ENCODE measurements at regions not wholly inside any gene's neighbourhood (a gene's known extent, or its start where the extent isn't known, plus 50 kb on each side); places are given as distances from the start of the nearest gene placed in this dataset.
"Not testable (repeated sequence)": the region's sequence is repeated elsewhere in the genome, so short reads cannot be mapped to it uniquely, and the experiment has no call there.

DNA sequence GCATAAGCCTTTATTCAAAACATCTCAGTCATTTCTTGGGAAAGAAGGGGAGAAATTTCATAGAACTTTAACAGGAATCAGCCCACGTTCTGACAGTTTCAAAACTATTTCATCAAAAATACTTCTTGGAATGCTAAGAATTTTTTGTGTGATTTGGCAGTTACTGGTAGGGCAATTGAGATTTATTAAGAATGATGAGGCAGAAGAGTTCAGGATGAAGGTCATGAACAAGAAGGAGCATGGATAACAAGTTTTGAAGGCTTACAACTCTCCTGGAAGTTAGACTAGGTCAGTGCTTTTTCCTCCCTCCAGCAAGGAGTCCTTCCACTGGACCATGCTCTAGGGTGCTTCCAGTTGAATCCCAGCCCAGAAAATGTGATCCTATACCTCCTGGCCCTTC is 569.9 kb downstream of the ANKRD7 start:
- DNase-seq (ENCODE audit: low read depth): no peak

DNA sequence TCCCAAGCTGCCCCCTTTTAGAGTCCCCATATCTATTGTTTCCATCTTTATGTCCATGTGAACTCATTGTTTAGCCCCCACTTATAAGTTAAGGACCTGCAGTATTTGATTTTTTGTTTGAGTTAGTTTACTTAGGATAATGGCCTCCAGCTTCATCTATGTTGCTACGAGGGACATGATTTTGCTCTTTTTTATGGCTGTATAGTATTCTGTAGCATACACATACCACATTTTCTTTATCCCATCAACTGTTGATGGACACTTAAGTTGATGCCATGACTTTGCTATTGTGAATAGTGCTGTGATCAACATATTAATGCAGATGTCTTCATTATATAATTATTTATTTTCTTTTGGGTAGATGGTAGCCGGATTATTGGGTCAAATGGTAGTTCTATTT is 576.9 kb downstream of the ANKRD7 start:
- DNase-seq (ENCODE audit: low read depth): no peak

DNA sequence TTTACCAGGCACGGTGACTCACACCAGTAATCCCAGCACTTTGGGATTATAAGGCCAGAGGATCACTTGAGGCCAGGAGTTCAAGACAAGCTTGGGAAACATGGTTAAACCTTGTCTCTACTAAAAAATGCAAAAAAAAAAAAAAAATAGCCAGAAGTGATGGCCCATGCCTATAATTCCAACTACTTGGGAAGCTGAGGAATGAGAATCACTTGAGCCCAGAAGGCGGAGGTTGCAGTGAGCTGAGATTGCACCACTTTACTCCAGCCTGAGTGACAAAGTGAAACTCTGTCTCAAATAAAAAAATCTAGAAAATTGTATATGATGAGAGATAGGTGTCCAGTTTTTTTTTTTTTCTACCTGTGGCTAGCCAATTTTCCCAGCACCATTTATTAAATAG is 578.2 kb downstream of the ANKRD7 start:
- no peak for DNase-seq (ENCODE audit: low read depth)

- no peak for DNase-seq (ENCODE audit: low read depth)
These were observed 601.7 kb downstream of the ANKRD7 start for GRCh38 chr7:118826246-118826645.

- no peak for DNase-seq (ENCODE audit: low read depth)
These were observed 612.4 kb downstream of the ANKRD7 start for GRCh38 chr7:118836933-118837332.

DNA sequence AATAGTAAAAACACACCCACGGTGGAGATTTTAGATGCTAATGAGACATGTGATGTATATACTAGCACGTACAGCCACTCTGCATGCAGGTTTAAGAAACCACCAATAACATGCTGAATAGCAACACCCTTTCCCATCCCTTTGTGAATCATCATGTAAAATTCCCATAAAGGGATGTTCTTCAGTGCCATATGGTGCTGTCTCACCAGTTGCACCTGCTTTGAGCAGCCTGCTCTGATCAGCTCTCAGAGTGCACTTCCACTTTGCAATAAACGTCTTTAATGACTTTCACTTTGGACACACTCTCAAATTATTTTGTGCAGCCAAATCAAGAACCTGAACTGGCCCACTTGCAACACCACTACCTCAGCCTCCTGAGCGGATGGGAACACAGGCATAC is 615.0 kb downstream of the ANKRD7 start:
- no peak for DNase-seq (ENCODE audit: low read depth)

DNA sequence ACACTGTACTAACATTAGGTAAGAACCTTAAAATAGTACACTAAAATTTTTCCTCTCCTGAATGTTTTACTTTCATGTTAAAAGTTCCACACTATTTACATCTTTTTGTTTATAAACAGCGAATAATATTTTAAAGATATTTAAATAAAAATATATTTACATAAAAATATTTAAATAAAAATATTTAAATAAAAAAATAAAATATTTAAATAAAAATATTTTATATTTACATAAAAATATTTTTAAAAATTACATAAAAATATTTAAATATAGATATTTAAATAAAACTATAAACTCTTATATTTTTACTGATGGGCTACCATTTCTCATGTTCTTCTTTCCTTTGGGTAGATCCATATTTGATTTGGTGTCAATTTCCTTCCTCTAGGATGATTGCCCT is 619.0 kb downstream of the ANKRD7 start:
- DNase-seq (ENCODE audit: low read depth): no peak

DNA sequence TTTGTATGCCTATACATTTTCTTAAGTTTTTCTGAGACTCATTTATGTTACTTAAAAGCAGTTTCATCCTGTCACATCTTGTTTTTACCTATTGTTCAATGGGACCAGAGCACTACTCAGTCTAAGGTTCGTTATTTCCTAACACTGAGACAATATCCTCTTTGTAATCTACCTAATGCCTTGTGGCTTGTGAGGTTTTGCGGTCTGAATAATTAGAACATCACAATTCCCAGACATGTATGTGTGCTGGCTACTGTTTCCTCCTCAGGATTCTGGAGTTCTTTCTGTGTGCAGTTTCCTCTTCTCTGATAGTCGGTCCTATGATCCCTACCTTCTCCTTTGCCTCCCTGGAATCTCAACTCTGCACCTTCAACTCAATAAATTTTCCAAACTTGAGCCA is 620.2 kb downstream of the ANKRD7 start:
- no peak for DNase-seq (ENCODE audit: low read depth)

DNA sequence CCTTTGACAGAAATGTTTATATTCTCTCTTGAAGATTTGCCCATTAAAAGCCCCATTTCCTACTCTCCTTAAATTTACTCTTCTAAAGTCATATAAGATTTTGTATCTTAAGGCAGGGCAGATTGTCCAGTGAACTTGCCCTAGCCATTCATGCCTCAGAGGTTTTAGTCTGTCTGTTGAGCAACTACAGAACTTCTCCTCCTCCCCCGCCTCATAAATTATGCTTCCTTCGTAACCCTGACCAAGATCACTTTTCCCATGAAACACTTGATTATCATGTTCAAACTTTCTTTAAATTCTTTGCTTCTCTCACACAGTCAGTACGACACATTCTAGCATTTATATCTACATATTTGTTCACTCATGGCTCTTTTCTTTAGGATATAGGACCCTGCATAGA is 621.3 kb downstream of the ANKRD7 start:
- no peak for DNase-seq (ENCODE audit: low read depth)

DNA sequence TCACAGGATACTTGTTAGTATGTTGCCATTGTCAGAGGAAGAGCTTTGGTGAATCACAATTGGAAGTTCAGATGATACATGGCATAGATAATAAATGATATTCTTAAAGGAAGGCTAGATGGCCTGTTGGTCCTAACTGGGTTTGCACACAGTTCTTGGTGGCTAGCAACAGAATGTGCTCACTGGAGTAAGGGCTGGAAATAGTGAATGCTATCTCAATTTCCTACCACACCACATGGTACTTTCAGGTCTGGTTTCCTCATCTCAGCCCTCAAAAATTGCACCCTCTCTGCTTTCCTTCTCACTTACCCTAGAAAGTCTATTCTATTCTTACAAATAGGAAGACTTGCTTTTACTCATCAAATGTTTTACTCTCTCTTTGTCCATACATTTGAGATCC is 622.5 kb downstream of the ANKRD7 start:
- DNase-seq (ENCODE audit: low read depth): no peak

DNA sequence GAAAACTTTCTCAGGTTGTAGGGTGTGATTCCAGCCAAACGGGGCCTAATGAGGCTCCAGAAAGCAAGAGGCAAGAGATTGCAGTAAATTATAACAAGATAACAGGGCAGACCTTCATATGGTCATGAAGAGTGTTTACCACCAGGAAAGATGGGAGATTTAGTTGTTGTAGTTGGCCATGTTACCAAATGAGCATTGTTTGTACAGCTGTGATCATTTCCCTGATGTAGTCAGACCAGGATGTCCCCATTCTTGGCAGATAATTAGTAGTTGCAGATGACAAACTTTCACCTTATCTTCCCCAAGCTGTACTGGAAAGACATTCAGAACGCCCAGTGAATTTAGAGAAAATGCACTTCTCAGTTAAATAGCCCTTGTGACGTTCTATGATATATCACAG is 630.8 kb downstream of the ANKRD7 start:
- no peak for DNase-seq (ENCODE audit: low read depth)

- DNase-seq (ENCODE audit: low read depth): no peak
These were observed 634.2 kb downstream of the ANKRD7 start for GRCh38 chr7:118858651-118859149.

- no peak for DNase-seq (ENCODE audit: low read depth)
These were observed 637.1 kb downstream of the ANKRD7 start for GRCh38 chr7:118861581-118861980.

DNA sequence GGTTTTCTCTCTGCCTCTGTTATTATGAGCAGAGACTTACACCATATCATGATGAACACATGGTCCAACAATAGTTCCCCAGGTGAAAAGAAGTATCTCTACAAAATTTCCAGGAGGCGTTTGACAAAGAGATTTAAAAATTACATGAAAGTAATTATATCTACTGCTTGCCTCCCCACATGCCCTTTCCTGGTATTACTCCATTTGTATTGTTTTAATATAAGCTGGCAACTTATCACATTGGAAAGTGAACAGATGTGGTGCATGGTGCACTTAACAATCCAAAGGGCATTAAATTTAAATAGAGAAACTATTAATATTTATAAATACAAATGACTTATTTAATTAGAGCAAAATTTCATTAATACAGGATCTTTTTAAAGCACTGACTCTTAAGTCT is 638.2 kb downstream of the ANKRD7 start:
- no peak for DNase-seq (ENCODE audit: low read depth)

DNA sequence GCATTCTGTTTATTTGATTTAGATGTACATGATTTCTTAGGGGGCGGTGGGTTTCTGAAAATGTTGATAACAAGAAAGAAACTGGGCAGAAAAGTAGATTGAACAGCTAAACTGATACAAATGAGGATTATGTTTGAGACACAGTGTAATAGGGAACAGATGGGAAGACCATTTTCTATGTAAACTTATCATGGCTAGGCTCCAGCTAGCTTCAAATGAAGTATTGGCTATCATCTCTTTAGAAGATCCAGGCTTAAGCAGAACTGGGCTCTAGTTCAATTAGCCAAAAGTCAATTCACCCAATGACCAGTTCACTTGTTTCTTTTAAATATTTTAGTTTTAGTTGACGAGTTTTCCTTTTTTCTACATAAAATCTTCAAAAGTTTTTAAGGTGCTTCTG is 639.5 kb downstream of the ANKRD7 start:
- DNase-seq (ENCODE audit: low read depth): no peak

GRCh38 chr7:118867860-118868259 is 643.4 kb downstream of the ANKRD7 start:
- DNase-seq (ENCODE audit: low read depth): no peak

DNA sequence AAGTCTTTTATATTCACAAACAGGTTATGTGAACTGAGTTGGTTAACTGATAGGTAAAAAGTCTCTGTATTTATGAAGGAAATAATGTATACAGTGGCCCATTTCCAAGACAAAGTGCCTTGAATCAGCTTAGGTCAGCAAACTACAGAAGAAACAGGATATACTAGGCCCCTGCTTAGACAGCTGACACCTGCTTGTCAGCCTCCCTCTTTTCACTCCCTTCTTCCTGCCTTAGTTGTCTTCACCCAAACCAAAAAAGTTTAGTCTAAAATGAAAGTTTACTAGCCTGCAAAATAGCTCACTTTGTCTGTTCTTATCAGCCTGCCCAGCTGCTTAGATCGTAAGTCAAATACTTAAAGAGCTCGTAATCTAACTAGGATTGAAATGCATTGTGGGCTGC is 644.6 kb downstream of the ANKRD7 start:
- not testable (repeated sequence) for DNase-seq (ENCODE audit: low read depth)

DNA sequence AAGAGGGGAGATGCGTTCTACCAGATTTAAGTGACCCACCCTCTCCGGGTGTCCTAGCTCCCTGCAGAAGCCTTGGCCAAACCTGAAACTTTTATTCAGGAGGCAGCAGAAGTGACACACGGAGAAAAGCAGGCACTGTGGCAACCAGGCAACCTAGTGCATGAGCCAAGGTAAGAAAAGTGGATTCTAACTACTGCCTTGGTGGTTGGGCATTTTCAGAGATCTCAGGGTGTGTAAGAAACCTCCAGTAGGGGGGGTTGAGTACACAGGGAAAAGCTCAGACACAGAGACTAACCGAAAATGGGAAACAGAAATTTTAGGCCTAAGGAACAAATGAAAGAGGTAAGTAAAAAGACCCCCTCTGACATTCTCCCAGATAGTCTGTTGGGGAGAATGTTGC is 645.7 kb downstream of the ANKRD7 start:
- DNase-seq (ENCODE audit: low read depth): no peak

DNA sequence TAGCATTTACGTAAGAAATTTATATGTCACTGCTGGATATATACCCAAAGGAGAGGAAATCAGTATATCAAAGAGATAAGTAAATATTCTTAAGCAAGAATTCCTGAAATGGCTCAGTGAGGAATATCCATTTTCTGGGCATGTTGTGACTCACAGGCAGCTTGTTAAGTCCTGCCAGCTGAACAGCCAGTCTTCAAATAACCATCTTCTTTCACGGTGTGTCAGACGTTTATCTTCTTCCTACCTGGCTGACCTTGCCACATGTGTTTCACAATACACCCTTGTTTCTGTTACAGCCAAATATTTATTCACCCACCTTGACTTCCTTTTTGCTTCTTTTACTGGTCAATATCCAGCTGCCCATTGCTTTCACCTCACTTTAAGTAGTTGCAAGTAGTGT is 648.1 kb downstream of the ANKRD7 start:
- no peak for DNase-seq (ENCODE audit: low read depth)

- DNase-seq (ENCODE audit: low read depth): no peak
These were observed 652.7 kb downstream of the ANKRD7 start for GRCh38 chr7:118877187-118877586.

GRCh38 chr7:118878336-118878735 is 653.8 kb downstream of the ANKRD7 start:
- no peak for DNase-seq (ENCODE audit: low read depth)

GRCh38 chr7:118898284-118898683 is 673.8 kb downstream of the ANKRD7 start:
- DNase-seq (ENCODE audit: low read depth): no peak

GRCh38 chr7:118902600-118902999 is 678.1 kb downstream of the ANKRD7 start:
- DNase-seq (ENCODE audit: low read depth): no peak

DNA sequence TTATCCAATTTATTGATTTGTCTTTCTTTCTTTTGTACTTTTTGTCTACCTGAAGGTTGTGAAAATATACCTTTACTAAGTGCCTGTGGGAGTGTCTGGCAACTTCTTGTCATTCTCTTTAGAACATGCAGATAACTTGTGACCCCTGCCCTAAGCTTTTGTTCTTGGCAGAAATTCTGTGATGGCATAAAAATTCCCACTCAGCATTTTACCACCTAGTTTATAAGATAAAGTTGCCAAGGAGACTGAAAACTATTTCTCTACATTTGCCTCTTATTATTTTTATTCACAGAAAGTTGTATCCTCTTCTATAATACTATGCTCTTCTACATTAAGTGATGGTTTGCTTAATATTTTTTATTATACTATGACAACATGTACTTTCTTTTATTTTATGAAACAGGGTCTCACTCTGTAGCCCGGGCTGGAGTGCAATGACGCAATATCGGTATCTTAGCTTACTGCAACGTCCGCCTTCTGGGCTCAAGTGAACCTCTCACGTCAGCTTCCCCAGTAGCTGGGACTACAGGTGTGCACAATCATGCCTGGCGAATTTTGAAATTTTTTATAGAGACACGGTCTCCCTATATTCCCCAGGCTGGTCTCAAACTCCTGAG is 683.5 kb downstream of the ANKRD7 start:
- DNase-seq (ENCODE audit: low read depth): no peak

Data from M059J (cell line).